GM19467 (cell line): ENCODE measurements at regions not wholly inside any gene's neighbourhood (a gene's known extent, or its start where the extent isn't known, plus 50 kb on each side); places are given as distances from the start of the nearest gene placed in this dataset.
"Not testable (repeated sequence)": the region's sequence is repeated elsewhere in the genome, so short reads cannot be mapped to it uniquely, and the experiment has no call there.

Experiments
- ATAC-seq: cut with Tn5 transposase; IDR thresholded peaks from one replicate; pipeline ENCODE4 v1.9.1; 2021; ENCODE audit warnings: mild to moderate bottlenecking, moderate library complexity; ENCODE audit not compliant: unreplicated experiment

DNA sequence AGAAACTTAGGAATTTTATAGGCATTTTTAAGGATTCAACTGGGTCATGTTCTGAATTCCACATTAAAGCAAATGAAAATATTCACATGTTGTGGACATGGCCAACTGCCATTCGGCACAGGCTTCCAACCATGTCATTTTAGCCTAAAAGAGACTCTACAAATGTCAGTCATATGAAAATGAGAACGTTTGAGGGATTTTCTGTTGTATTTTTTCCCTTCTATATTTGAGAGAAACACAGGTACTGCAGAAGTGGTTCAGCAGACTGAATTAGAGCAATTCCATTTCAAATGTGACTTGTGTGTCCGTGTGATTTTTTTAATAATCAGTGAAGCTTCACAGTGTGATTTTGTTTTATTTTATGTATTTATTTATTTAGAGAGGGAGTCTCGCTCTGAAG lies 124.3 kb downstream of the TP53TG3F start:
- not testable (repeated sequence) for ATAC-seq

DNA sequence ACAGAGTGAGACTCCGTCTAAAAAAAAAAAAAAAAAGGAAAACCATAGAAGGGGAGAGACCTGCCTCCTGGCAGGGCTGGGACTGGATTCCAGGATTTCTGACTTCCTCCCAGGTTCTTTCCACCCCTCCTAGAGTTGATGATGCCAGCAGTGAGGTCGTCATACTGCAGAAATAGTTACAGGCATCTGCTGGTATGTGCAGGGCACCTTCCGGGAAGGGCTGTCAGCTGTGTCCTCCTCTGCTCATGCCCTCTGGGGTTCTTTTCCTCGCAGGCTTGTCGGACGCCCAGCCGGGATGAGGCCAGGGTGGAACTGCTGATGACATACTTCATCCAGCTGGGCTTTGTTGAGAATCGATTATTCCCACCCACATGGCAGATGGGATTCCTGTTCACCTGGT lies 129.2 kb downstream of the TP53TG3F start:
- not testable (repeated sequence) for ATAC-seq

DNA sequence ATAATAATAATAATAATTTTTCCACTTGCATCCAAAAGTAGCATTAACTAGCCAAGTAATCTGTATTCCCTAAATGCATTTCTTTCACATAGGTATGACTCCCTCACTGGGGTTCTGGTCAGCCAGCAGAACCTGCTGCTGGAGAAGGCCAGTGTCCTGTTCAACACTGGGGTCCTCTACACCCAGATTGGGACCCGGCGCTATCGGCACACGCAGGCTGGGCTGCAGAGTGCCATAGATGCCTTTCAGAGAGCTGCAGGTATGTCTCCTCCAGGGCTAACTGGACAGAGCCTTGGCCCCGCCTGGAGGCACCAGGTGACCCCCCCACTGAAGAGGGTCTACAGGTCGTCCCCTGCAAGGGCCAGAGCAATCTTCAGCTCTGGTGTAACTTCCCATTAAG lies 133.9 kb downstream of the TP53TG3F start:
- ATAC-seq, result not testable (repeated sequence)

DNA sequence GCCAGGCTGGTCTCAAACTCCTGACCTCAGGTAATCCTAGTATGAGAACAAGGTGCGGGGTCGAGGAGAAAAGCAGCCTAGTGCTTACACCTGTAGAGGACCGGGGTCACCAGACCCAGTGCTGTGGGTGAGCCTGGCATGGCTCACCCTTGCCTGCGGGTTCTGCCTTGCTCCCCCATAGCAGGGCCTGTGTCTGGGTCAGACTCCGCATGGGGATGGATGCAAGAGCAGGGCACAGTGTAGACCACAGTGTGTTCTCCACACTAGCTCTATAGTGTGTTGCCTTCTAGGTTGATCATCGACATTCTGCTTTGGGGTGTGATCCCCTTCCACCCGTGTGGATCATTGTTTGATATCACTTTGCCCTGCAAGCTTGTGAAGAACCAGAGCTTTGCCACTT lies 135.7 kb downstream of the TP53TG3F start:
- not testable (repeated sequence) for ATAC-seq

DNA sequence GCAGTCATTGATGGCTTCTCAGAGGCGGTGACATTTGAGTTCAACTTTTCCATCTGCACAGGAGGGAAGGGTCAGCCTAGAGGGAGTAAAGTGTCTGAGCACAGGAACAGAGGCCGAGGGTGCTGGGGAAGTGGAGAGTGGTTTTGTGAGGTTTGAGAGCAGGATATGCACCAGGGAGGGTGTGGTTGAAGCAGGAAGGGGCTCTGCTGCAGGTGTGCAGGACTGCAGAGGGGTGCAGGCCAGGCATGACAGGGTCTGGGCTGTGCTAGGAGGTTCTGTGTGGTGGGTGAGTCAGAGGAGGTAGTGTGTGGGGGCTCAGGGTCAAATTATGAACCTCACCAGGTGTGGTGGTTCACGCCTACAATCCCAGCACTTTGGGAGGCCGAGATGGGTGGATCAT lies 141.6 kb downstream of the TP53TG3F start:
- peak; percentile 59 for ATAC-seq

DNA sequence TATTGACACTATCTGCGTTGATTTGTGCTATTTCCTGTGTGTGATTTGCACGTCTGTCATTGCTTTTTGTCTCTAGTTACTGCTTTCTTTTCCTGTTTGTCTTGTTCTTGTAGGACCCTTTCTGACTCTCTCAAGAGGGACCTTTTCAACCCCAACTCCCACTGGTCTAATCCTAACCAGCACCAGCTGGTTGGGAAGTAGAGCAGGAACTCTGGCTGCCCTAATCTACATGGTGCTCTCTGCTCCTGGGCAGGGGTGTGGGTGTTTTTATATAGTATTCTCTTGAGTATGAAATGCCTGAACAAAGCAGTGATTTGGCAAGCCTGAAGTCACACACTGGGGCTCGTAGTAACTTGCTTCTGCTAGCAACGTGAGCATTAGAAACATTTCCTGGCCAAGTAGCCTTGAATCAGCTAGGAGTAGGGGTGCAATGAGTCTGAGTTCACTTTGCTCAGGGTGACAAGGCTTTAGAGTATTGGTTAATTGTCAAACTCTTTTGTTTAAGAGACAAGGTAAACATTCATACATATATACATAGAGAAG lies 164.2 kb downstream of the TP53TG3F start:
- not testable (repeated sequence) for ATAC-seq

DNA sequence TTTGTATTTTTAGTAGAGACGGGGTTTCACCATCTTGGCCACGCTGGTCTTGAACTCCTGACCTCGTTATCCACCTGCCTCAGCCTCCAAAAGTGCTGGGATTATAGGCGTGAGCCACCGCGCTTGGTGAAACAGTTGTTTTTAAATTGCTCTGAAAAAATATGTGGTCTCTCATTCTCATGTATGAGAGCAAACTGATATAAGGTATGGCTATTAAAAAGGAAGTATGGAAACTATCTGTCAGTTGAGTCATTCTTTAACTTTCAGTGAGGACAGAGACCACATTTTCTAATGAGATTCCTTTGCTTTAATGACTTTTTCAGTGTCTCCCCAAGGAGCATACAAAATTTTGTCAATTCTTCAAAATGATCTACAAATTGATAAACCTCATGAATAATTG lies 169.5 kb downstream of the TP53TG3F start:
- ATAC-seq, result not testable (repeated sequence)

DNA sequence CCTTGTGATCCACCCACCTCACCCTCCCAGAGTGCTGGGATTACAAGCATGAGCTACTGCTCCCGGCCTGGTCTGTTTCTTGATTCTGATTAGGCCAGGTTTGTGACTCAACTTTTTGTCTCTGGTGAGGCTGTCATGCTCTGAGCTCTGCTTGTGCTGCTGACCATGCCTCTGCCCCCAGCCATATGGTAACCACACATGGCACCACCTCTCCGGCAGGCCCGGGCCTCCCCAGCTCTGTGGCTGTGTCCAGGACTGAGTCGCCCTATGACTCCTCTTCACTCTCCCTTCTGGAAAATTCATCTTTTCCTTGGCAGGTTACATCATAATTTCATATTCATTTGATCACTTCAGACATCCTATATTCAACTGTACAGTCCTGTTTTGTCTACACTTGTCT lies 172.3 kb downstream of the TP53TG3F start:
- ATAC-seq, result not testable (repeated sequence)

DNA sequence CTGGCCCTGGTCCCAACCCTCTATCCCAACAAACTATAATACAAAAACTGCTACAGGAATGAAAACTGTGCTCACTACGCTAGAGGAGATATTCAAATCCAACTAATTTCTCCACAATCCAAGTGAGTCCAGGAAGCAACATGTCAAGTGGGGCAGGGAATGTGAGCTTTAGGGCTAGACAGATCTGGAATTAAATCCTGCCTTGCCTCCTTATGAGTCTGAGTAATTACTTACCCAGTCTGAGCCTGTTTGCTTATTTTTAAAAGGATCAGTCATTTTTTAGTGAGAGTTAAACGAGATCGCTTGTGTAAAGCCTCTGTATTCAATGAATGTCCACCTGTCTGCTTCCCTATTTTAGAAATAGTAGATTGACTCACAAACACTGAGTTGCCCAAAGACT lies 174.6 kb downstream of the TP53TG3F start:
- ATAC-seq, result not testable (repeated sequence)

DNA sequence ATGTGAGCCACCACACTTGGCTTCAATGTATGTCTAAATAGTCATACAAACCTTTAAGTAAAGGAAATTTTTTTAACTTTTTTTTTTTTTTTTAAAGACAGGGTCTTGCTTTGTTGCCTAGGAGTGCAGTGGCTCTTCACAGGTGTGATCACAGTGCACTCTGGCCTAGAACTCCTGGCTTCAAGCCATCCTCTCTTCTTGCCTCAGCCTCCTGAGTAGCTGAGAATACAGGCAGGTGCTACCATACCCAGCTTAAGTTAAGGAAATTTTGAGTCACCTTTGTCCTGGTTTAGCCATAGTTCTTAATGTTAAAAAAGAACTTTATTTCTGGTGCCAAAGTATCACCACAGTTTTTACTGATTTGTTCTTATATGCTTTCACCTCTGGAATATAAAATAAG lies 177.3 kb downstream of the TP53TG3F start:
- not testable (repeated sequence) for ATAC-seq

DNA sequence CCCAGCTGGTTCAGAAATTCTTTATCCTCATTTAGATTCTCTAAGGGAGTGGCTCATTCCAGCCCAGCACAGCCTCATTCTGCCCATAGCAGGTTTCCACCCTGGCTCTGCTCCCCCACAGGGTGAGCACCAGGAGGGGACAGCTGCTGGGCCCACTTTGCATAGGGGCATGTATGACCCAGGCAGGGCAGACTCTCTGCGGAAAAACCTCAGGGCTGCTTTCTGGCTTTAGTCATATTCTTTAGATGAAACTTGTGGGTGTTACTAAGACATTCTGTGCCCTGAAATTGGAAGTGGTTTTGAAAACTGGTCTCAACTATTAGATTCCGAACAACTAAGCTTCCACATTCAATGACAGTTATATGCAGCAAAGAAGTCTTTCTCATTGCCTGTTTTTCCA lies 183.9 kb downstream of the TP53TG3F start:
- ATAC-seq, result peak; percentile 86

DNA sequence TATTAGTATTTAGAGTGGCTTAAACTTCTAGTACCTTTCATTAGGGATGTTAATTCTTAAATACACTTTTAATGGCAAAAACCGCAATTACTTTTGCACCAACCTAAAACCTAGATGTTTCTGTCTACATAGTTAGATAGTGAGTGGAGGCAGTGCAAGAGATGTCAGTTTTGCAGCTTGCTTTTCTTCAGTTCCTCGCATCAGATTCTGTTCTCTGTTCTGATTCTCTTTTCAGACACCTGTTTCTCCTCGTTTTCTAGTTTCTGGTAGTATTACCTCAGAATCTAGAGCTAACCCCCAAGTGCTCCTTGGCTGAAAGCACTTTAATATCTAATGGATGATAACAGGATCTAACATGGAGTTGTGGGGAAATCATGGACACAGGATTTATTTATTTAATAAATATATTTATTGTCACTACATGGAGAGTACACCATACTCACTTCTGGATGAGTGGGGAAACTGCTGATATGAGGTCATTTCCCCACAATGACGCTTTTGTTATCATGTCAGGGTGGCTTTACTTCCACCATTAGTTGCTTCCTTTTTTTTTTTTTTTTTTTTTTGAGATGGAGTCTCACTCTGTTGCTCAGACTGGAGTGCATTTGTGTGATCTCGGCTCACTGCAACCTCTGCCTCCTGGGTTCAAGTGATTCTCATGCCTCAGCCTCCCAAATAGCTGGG lies 184.4 kb downstream of the TP53TG3F start:
- peak; percentile 40 for ATAC-seq

DNA sequence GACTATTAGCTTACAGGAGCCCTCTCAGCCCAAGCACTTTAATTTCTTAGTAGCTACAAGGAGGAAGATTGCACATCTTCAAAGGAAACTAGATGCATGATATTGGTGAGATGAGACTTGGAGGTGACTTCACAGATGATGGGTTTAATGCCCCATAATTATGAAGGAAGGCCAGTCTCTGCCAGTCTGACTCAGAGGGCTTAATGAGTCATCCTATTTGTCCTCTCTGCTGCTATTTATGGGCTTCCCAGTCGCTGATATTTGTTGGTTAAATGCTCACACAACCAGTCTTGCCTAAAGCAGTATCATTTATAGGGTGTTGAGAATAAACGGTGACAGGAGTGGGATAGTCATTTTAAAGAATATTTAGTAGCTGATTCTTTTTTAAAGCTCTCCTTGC lies 187.0 kb downstream of the TP53TG3F start:
- ATAC-seq, result not testable (repeated sequence)

DNA sequence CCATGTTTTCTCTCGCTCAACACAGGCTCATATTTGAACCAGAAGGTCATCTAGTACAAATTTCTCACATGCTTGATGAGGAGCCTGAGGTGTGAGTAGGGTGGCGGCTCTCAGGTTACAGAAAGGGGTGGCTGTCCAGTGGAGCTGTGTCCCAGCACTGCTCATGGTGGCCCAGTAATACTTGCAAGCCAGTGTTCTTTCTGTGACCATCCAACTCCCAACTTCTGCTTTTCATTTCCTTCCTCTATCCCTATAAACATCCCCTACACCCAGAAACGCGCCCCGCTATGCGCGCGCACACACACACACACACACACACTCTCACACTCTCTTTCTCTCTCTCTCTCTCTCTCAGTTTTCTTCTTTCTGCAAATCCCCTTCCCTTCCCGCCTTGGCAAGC lies 196.3 kb downstream of the TP53TG3F start:
- ATAC-seq, result not testable (repeated sequence)

DNA sequence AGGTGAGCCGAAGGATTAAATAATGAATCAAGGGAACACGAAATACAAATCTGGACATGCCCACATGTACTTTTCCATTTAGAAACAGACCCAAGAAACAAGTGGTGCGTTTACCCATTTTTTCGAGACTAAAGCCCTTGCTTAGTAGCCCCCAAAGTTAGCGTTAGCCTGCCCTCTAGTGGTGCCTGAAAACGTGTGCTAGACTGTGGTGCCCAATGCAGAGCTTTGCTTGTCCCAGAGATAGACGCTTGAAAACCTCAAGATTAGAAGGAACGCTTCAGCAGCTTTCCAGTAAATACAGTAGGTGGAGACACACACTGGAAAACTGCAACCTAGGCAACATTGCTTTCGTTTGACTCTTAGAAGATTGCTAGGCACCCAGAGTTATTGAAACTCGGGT lies 197.0 kb downstream of the TP53TG3F start:
- peak; percentile 62 for ATAC-seq

DNA sequence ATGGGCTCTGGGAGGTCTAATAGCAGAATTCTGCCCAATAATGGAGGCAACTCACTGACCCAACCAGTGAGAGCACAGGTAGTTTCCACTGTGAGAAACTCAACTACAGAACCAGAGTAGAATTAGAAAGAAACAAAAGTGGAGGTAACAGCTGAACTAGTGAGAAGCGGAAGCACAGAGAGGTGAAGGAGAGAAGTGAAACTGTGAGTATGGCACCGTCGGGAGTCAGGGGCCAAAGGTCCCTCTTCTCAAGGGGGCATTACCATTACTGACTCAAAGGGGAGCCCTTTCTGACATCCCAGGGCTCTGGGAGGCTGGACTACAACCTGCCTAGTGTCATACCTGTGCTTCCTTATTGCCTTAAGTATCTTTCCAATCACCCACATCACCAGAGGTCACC lies 198.3 kb downstream of the TP53TG3F start:
- peak; percentile 58 for ATAC-seq

DNA sequence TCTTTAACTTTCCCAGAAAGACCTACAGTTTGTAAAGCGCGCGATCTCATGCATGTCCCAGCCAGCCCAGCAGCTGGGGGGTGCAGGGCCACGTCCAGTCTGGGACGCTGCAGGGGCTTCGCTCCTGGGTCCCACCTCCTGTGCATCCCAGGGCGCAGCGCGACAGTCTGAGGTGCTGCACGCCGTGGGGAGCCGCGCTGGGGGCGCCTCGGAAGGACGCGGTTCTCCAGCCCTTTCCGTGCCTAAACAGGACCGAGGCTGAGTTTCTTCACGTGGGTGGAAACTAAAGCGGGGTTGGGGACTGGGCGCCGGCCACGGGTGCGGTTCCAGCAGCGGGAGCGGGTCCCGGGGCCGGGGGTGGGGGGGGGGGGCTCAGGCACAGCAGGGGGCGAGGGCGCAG lies 221.4 kb downstream of the TP53TG3F start:
- not testable (repeated sequence) for ATAC-seq

DNA sequence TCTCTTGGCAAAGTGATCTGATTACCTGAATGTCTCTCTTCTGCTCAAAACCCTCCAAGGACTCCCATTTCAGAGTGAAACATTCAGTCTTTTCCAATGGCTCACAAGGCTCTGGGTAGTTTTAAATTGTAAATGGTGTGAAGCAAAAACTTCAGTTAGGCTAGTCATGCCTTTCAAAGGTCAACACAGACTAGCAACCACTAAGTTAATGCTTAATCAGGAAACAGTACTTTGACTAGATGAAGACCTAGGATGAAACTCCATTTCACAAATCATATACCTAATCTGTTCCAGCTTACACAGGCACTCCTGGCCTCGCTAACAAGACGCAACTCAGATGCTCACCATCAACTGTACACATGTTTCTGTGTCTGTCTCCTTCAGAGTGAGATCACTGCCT lies 240.9 kb downstream of the TP53TG3F start:
- not testable (repeated sequence) for ATAC-seq

DNA sequence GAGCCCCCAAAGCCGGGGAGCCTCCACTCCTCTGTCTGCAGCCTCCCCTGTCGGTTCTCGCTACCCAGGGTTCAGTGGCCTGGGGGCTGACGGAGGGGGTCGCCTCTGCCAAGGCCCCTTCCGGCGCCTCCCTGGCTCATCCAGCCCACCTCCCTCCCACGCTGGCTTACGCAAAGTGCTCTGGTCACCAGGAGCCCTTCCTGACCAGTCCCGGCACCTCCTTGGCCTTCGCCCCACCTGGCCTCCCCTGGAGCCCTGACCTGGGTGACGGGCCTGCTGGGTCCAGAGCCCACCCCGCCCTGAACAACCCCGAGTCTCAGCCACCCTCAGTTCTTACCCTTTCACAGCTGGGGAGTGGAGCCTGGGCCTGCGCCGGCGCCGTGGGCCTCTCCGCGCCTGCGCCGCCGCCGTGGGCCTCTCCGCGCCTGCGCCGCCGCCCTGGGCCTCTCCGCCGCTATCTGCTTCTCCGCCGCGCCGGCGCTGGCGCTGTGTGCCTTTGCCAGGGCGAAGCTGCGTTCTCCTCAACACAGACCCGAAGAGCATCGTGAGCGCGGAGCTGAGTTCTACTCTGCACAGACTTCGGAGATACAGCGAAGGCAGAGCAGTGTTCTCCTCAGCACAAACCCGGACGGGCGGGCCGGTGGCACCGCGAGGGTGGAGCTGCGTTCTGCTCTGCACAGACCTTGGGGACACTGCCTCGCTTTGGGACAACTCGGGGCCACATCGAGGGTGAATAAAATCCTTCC lies 247.6 kb downstream of the TP53TG3F start:
- not testable (repeated sequence) for ATAC-seq

DNA sequence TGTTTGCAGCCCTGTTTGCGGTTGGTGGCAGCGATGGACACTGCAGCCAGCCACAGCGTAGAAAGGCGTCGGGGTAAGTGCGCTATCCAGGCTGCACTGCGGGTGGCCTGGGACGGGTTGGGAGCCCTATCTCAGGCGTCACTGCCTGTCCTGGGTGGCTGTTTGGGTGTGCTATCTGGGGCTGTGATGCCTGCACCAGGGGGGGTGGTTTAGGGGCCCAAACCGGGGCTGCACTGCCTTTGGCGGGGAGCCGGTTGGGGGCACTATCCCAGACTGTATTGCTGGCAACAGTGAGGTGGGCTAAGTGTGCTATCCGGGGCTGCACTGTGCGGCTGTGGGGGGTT lies 248.2 kb downstream of the TP53TG3F start:
- not testable (repeated sequence) for ATAC-seq

DNA sequence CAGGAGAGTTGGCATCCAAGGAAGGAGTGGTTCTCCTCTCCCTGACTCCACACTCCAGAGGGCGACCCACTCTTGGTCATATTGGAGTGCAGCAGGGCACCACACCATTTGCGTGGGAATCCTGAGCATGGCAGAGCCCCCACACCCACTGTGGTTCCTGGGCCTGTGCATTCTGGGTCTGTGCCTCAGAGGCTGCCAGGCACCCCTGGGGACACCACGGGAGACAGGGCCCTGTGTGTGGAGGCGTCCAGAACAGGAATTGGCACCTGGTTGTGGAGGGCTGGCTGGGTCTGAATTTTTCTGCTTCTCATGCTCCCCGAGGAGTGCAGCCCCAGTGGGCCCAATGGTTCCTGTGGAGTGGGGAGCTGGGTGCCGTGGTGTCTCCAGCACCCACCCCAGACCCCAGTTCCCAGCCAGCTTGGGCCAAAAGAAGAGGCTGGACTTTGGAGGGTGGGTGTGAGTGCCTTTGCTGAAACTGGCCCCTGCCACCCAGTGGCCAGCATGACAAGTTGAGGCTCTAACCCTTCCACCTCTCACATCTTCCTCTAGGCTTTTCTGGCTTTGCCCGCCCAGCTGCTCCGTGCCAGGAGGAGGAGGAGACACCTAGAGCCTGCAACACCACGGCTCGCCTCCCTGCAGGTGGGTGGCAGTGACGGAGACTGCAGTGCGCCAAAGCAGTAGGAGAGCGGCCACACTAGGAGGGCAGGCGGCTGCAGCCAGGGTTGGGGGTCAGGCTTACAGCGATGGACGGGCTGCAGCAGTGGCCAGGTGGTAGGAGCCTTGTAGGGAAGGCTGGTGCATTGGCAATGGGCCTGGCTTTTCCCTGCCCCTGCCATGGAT lies 250.7 kb downstream of the TP53TG3F start:
- ATAC-seq, result not testable (repeated sequence)
